Activated CD4-positive, alpha-beta T cell treated with anti-CD3 and anti-CD28 coated beads, Interleukin-2, amount 10 ng/mL, durations not matched to agents 24 days and 14 days (primary cell): ENCODE measurements at regions not wholly inside any gene's neighbourhood (a gene's known extent, or its start where the extent isn't known, plus 50 kb on each side); places are given as distances from the start of the nearest gene placed in this dataset.

Experiments
- DNase-seq: peaks from one replicate; pipeline ENCODE4 v3.0.0; 2022
- H3K27ac Mint-ChIP-seq: one replicate; pipeline ENCODE4 v1.8.0; 2022; ENCODE audit warnings: mild to moderate bottlenecking, mixed read lengths
- H3K27me3 Mint-ChIP-seq: one replicate; pipeline ENCODE4 v1.8.0; 2022; ENCODE audit warnings: mixed read lengths
- H3K36me3 Mint-ChIP-seq: one replicate; pipeline ENCODE4 v1.8.0; 2022; ENCODE audit warnings: low read depth, mild to moderate bottlenecking, mixed read lengths
- H3K4me1 Mint-ChIP-seq: one replicate; pipeline ENCODE4 v1.8.0; 2021; ENCODE audit warnings: mixed read lengths
- H3K4me3 Mint-ChIP-seq: one replicate; pipeline ENCODE4 v1.8.0; 2022; ENCODE audit warnings: mild to moderate bottlenecking, moderate library complexity, mixed read lengths
- H3K9me3 Mint-ChIP-seq: one replicate; pipeline ENCODE4 v1.8.0; 2021; ENCODE audit warnings: mixed read lengths
- intact Hi-C: fragments of 100-400 bp; cut with micrococcal nuclease; formaldehyde crosslinking; loops from one replicate; pipeline ENCODE4 v1.15.1; 2023

DNA sequence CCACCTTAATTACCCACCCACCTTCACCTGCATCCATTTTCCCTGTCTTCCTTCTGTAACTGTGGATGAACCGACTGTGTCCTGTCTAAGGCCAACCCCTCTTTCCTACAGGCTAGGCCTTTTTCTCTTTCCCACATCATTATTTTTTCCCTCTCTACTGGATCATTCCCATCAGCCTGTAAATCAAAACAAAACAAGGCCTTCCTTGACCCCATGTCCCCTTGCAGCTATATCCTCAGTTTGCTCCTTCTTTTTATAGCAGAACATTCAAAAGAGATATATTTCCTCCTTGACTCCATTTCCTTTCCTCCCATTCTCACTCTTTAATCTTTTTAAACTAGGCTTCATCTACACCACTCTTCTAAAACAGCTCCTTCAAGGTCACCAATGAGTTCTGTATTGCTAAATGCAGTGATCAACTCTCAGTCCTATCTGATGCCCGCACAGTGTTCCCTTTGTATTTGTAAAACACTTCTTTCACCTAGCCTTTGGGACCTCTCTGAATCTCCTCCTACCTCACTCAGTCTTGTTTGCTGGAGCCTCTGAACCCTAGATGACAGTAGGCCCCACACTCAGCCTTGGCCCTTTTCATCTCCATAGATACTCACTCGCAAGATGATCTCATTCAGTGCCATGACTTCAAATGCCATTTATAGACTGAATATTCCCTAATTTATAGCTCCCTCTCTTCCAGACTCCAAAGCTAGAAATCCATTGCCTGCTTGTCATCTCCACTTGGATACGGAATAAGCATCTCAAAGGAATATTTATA, 55.7 kb downstream of the CXCR4 start:
- intact Hi-C loops, result no loop called here
- Mint-ChIP-seq H3K36me3 (peaks cover 13% of the 10 kb centered on the region), H3K4me1 (peaks cover 67% of the 10 kb centered on the region), H3K9me3 (peaks cover 23% of the 10 kb centered on the region), H3K27me3 (no peaks in the 10 kb centered on the region), H3K27ac (no peak overlapping the region), H3K4me3 (no peak overlapping the region)
- DNase-seq, result no peak

DNA sequence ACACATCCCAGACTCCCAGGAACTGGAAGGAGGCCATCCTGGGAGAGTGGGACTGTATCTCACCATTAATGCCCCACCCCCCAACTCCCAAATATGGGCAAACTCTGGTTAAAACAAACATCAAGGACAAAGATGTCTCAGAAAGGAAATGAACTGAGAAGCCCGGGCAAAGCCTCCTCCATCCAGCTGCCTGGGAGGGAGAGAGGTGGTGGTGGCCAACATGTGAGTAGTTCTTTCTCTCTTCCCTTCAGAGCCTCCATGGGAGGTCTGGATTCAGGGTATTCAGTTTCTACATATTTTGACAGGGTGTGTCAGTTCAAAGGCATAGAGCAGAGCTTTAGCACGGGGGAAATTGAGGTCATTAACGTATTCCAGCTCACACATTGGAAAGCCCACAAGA, 57.5 kb downstream of the CXCR4 start:
- Mint-ChIP-seq H3K9me3 (peaks cover 23% of the 10 kb centered on the region), H3K36me3 (peaks cover 13% of the 10 kb centered on the region), H3K4me3 (no peak overlapping the region), H3K27me3 (no peaks in the 10 kb centered on the region), H3K27ac (no peak overlapping the region), H3K4me1 (peaks cover 69% of the 10 kb centered on the region)
- intact Hi-C loops, result no loop called here
- no peak for DNase-seq

DNA sequence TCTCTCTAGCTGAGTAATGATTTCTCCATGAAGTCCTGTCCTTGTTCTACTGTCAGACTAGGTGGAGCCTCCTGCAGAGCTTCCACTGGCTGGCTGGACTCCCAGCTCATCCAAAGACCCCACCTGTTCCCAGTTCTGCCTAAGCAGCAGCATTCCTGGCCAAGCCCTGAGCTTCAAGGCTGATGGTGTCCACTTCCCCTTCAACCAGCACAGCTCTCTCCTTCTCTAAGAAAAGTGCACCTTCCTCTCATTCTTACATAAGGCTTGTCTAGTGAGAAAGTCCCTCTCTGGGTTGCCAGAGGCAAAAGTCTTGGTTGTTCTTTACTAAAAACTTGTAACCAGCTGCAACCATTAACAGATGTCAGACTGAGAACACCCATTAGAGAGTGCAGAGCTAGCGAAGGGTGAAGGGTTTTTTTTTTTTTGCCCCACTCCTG, 58.9 kb downstream of the CXCR4 start:
- Mint-ChIP-seq H3K36me3 (peaks cover 14% of the 10 kb centered on the region), H3K27me3 (no peaks in the 10 kb centered on the region), H3K9me3 (peaks cover 23% of the 10 kb centered on the region), H3K4me3 (peak overlapping the region; percentile 21), H3K27ac (peak overlapping the region; percentile 9), H3K4me1 (peaks cover 70% of the 10 kb centered on the region)
- DNase-seq, result peak; percentile 60
- intact Hi-C loops, result loop anchor here (5.0 kb wide), 1 partner anchor 237 kb away; no protein-coding TSS in a partner anchor

DNA sequence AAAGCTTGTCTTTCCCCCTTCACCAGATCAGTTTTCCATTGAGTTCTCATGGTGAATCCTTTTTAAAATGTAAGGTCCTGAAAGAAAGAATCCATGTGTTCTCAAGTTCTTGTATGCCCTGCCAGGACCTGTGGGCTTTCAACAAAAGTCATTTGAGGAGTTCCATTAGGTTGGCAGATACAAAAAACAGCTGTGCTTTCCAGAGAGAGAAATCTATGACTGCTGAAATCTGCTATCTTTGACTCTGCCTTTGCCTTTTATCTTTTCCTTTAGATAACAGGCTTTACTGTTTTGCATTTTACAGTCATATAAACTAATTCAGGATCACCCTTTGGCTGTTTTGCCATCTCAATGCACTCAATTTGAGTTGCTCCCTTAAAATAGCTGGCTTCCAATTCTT, 59.7 kb downstream of the CXCR4 start:
- DNase-seq, result no peak
- Mint-ChIP-seq H3K4me3 (no peak overlapping the region), H3K36me3 (peaks cover 10% of the 10 kb centered on the region), H3K9me3 (peaks cover 17% of the 10 kb centered on the region), H3K4me1 (peaks cover 66% of the 10 kb centered on the region), H3K27me3 (no peaks in the 10 kb centered on the region), H3K27ac (peak overlapping the region; percentile 94)
- intact Hi-C loops, result loop anchor here (5.0 kb wide), 1 partner anchor 236 kb away; no protein-coding TSS in a partner anchor

DNA sequence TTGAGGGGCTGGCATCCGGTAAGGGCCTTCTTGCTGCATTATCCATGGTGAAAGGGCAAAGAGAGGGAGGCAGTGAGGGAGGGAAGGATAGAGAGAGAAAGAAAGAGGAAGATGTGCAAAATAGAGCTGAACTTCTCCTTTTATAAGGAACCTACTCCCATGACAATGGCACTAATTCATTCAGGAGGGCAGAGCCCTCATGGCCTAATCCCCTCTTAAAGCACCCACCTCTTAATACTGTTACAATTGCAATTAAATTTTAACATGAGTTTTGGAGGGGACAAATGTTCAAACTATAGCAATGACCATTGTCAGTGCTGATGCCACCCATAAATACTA, 60.2 kb downstream of the CXCR4 start:
- Mint-ChIP-seq H3K4me3 (peak overlapping the region; percentile 71), H3K4me1 (peaks cover 68% of the 10 kb centered on the region), H3K36me3 (peaks cover 10% of the 10 kb centered on the region), H3K27ac (peak overlapping the region; percentile 94), H3K27me3 (no peaks in the 10 kb centered on the region), H3K9me3 (peaks cover 16% of the 10 kb centered on the region)
- DNase-seq, result no peak
- intact Hi-C loops, result loop anchor here (1.0 to 5.0 kb wide), 16 partner anchors 49 to 1005 kb away; partner anchors contain the start of genes DARS1 and RAB3GAP1

DNA sequence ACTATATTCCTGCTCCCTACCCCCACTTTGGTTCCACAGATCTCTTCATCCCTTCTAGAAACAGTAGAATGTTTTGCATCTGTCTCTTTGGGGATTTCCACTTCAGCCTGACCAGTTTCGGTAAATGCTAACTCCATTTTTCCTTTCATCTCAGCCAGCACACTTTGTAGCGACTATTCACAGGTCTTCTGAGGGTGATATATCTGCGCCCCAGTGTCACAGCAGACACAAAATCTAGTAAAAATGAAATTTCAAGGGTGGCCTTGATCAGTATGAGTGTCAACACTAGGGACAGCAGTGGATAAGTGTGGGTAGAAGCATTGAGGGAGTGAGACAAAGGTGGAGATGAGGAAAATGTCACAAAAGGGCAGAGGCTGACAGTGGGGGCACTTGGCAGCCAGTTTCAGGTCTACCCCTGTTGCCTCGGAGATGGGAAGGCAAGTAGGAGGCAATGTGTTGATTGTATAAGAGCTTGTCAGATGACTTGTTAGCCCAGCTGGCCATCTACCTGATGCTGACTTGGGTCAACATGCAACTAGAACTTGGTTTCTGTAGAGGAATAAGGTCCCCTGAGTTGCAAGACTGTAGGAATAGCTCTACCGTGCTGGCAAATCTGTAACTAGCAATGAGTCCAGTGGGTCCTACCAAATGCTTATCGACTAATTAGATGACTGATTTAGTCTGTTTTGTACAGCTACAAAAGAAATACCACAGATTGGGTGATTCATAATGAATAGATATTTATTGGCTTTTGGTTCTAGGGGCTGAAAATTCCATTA, 60.7 kb downstream of the CXCR4 start:
- Mint-ChIP-seq H3K4me1 (peaks cover 69% of the 10 kb centered on the region), H3K4me3 (peak overlapping the region; percentile 71), H3K27me3 (no peaks in the 10 kb centered on the region), H3K9me3 (peaks cover 14% of the 10 kb centered on the region), H3K36me3 (peaks cover 7% of the 10 kb centered on the region), H3K27ac (peak overlapping the region; percentile 94)
- peak; percentile 89 for DNase-seq
- intact Hi-C loops, result loop anchor here (1.0 to 5.0 kb wide), 16 partner anchors 48 to 1004 kb away; partner anchors contain the start of genes DARS1 and RAB3GAP1

DNA sequence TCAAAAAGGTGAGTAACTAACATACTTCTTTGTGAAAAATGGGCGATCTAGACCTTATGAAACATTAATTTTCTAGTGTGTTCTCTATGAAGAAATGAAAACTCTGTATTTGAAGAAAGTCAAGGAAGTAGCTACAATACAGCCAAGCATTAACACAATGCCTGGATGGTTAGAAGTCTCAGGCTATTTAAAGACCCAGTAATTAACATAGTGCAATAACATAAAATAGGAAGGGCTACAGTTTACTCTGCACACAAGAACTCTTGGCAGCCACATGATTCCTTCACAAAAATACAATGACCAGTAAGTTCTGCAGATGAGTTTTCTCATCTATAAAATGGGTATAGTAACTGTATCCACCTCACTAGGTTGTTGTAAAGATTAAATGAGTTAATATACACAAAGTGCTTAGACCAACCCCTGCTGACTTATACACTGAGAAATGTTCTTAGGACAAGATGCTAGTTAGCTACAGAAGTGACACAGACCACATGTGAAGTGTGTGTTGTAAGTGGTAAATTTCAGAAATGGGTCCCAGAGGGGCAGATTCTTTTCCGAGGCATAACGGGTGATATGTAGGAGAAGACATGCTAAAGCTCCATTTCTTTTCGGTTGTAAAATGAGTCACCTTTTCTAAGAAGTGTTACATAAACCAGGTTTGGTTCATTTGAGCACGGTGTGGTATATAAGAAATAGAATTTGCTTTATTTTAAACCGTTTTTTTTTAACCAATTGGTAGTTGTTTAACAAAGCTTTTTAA, 61.8 kb downstream of the CXCR4 start:
- peak; percentile 83 for DNase-seq
- no peaks in the 10 kb centered on the region for H3K27me3 Mint-ChIP-seq
- peaks cover 5% of the 10 kb centered on the region for H3K9me3 Mint-ChIP-seq
- peaks cover 74% of the 10 kb centered on the region for H3K4me1 Mint-ChIP-seq
- H3K36me3 Mint-ChIP-seq, result peaks cover 1% of the 10 kb centered on the region
- H3K4me3 Mint-ChIP-seq, result peak overlapping the region; percentile 53
- intact Hi-C loops, result loop anchor here (1.0 to 5.0 kb wide), 10 partner anchors 47 to 1003 kb away; partner anchors contain the start of gene RAB3GAP1
- H3K27ac Mint-ChIP-seq, result peak overlapping the region; percentile 94

DNA sequence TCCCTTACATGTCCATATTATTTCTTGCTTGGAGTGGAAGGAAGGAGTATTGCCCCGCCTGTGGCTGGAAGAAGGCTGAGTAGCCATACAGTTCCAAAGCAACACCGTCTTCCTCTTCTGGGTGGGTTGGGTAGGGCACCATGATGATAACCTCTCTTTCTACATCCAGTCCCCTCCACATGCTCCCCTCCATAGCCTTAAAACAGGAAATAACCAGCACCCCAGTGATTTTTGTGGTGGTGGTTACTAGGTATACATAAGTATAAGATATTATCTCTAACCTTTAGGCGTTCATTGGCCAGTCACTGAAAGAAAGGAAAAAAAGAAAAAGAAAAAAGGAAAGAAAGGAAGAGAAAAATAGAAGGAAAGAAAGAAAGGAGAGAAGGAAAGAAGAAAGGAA, 63.1 kb downstream of the CXCR4 start:
- peak; percentile 65 for DNase-seq
- H3K4me3 Mint-ChIP-seq, result peak overlapping the region; percentile 67

DNA sequence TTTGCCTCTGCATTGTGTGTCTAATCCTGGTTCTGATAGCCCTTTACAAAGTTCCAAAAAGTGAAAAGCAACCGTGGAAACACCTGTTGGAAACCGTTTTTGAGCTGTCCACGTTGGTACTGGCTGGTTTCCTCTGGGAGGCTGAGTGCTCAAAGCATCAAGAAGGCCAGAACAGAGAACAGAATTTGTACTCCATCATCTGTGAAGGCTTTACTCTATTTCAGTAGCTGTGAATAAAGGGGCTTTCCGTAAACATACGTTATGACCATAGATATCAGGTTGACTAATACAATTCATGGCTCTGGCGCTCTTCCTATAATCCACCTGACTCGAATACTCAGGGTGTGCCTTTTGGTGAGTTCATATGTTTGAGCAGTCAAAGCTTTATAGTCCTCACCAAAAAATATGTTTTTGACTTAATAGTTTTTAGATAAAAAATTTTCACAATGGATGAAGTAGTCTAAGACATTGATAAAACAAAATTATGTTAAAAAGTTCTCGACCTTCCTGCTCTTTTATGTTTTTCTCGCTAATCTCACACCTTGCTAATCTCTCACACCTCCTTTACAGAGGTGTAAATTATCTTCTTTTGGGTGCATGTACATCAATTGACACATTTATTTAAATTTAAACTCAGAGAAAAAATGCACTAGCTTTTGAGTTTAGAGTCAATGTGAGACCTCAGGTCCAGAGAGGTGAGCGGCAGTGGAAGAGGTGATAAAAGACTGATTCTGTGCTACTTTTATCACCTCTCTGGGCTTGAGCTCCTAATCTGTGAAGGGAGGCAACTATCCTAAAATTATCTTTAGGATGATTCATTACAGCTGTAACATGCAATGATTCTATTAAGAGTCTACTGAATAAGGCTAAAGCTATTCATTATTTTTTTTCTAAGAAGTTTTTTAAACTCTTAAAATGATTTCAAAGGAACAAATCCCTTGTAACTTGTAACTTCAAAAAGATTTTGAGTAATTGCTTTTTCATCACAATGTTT, 65.3 kb downstream of the CXCR4 start:
- H3K36me3 Mint-ChIP-seq, result peaks cover 3% of the 10 kb centered on the region
- H3K4me3 Mint-ChIP-seq, result peak overlapping the region; percentile 74
- H3K9me3 Mint-ChIP-seq, result peaks cover 3% of the 10 kb centered on the region
- intact Hi-C loops, result no loop called here
- no peaks in the 10 kb centered on the region for H3K27me3 Mint-ChIP-seq
- peak; percentile 73 for DNase-seq
- peaks cover 76% of the 10 kb centered on the region for H3K4me1 Mint-ChIP-seq
- H3K27ac Mint-ChIP-seq, result peak overlapping the region; percentile 94

More for the DNA sequence above, 63.1 kb downstream of the CXCR4 start:
- intact Hi-C loops, result loop anchor here (5.0 kb wide), 1 partner anchor 233 kb away; no protein-coding TSS in a partner anchor
- H3K4me1 Mint-ChIP-seq, result peaks cover 79% of the 10 kb centered on the region
- peaks cover 3% of the 10 kb centered on the region for H3K9me3 Mint-ChIP-seq
- peaks cover 1% of the 10 kb centered on the region for H3K36me3 Mint-ChIP-seq
- no peaks in the 10 kb centered on the region for H3K27me3 Mint-ChIP-seq
- peak overlapping the region; percentile 87 for H3K27ac Mint-ChIP-seq

DNA sequence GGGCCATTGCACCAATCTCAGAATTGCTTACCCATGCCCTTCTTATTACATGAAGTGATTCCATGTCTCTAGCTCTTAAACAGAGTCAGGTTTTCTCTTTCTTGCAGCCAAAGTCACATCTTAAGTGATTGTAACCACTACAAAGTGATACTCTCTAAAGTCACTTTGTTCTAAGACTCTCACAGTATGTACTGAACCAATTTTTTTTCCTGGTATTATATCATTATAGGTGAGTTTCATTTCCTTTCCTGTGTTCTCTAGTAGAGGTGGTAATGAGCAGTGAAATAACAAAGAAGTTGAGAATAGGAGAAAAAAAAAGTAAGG, 66.3 kb upstream of the DARS1 start:
- DNase-seq, result no peak
- Mint-ChIP-seq H3K27ac (peak overlapping the region; percentile 94), H3K27me3 (no peaks in the 10 kb centered on the region), H3K4me3 (peak overlapping the region; percentile 74), H3K9me3 (peaks cover 3% of the 10 kb centered on the region), H3K36me3 (peaks cover 3% of the 10 kb centered on the region), H3K4me1 (peaks cover 75% of the 10 kb centered on the region)
- intact Hi-C loops, result loop anchor here (1.0 kb wide), 2 partner anchors 65 to 66 kb away; partner anchors contain the start of gene DARS1

DNA sequence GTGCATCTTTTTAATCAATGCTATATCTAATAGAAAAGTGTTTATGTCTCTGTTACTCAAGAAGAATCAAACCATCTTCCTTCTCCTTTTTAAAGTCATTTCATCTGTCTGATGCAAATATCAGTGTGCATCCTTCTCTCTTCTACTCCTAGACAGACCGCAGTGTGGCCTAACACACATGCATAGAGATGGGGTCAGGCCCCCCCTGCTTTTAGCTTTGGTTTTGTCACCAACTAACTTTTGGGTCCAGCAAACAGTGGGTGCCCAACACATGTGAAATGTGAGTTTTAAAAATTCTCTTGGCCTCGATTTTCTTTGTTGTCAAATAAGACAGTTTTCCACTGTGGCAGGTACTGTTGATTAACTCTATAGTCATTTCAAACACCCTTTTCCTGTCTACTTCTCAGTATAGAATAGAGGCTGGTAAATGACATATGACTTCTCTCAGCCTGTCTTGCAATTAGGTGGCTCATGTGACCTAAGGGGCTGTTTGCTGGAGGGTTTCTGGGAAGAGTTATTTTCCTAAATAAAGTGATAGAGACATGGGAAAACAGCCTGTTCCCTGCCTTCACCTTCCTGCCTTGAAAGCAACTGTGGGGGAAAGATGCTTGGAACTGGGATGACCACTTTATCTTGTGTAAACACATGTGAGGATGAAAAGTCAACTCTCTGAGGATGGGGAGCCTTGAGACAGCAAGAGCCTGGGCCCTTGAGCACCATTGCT, 65.7 kb upstream of the DARS1 start:
- intact Hi-C loops, result loop anchor here (1.0 kb wide), 2 partner anchors 65 to 66 kb away; partner anchors contain the start of gene DARS1
- H3K36me3 Mint-ChIP-seq, result peaks cover 4% of the 10 kb centered on the region
- H3K27me3 Mint-ChIP-seq, result no peaks in the 10 kb centered on the region
- DNase-seq, result peak; percentile 79
- peak overlapping the region; percentile 74 for H3K4me3 Mint-ChIP-seq
- H3K27ac Mint-ChIP-seq, result peak overlapping the region; percentile 94
- H3K4me1 Mint-ChIP-seq, result peaks cover 78% of the 10 kb centered on the region
- H3K9me3 Mint-ChIP-seq, result peaks cover 3% of the 10 kb centered on the region
